ENCODE measurements at regions not wholly inside any gene's neighbourhood (a gene's known extent, or its start where the extent isn't known, plus 50 kb on each side); places are given as distances from the start of the nearest gene placed in this dataset.

GRCh38 chr4:166363198-166363597 lies 490.2 kb downstream of the TLL1 start:
- DNase-seq (ENCODE audit: low read depth in 2 of 2): no peak

DNA sequence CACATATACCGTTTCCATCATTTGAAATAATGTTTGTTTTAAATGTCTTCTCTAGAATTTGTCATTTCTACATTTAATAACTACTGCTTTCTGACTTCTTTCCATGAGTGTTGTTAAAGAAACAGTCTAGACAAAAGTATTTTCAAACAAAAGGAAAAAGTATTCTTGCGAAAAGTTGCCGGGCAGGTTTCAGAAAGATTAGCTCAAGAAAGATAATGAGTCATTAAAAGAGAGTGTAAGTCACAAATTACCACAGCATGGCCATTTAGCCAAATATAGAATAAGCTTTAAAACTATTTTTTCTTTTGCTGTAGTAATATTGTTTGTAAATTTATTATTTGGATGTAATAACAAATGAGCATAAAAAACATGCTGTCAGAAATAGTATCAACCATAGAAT lies 493.0 kb downstream of the TLL1 start:
- no peak for DNase-seq (ENCODE audit: low read depth in 2 of 2)

DNA sequence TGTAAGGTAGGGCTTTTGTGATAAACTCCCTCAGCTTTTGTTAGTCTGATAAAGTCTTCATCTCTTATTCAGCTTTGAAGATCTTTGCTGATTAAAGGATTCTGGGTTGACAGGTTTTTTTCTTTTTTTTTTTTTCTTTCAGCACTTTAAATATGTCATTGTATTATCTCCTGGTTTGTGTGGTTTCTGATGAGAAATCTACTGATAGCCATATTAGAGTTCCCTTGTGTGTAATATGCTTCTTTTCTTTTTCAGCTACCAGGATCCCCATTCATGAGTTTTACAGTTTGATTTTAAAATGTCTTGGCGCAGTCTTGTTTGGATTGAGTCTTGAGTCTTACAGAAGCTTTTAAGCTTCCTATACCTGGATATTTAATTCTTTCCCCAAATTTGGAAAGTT lies 504.5 kb downstream of the TLL1 start:
- no peak for DNase-seq (ENCODE audit: low read depth in 2 of 2)

DNA sequence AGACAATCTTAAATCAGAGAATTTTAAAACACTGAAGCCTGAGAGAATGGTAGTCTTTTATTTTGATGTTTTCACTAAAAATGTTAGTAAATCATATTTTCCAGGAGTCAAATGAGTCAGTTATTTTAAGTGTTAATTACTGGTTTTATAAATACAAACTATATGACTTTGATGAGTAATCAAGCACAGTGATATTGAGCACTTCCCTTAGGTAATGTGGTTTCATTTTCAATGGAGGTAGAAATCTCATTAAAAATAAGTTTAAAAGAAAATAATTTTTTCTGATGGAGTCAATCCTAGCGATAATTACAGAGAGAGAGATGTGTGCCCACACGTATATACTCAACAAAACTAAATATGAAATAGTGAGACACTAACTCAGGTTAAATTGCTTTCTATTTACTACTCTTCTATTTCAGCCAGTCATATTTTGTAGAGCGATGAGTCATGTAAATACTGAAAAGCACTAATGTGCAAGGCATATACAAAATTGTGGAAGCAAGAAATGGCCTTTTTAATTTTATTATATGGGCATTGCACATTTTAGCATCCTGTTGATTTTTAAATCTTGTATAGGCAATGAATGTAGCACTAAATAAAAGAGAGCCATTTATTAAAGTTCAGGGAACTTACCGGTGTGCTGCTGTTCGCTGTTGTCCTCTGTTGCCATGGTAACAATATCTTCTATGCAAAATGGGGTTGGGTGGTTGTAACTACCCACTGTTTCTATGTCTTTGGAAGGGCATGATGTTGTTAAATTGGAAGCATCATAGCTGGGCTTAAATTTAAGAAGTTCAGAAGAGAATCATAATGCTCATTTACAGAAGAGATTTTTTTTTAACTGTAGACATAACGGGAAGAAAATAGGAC lies 513.7 kb downstream of the TLL1 start:
- no peak for DNase-seq (ENCODE audit: low read depth in 2 of 2)

- DNase-seq (ENCODE audit: low read depth in 2 of 2): no peak
Measured at GRCh38 chr4:166391501-166391900, 518.5 kb downstream of the TLL1 start.

DNA sequence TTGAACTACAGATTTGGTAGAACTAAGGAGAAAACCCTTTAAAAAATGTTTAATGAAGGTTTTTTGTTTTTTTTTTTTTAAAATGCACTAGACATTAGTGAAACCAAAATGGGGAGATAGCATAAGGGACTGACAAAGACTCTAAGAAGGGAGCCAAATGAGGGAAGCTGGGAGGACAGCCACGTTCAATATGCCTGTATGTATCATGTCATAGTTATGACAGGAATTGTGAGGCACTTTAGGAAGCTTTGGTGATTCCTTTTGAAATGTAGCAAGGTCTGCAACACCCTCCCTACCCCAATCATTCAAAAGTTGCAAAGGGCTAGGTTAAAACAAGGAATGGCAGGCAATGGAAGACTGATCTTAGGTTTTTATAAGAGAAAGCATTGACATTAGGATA lies 526.0 kb downstream of the TLL1 start:
- no peak for DNase-seq (ENCODE audit: low read depth in 2 of 2)

DNA sequence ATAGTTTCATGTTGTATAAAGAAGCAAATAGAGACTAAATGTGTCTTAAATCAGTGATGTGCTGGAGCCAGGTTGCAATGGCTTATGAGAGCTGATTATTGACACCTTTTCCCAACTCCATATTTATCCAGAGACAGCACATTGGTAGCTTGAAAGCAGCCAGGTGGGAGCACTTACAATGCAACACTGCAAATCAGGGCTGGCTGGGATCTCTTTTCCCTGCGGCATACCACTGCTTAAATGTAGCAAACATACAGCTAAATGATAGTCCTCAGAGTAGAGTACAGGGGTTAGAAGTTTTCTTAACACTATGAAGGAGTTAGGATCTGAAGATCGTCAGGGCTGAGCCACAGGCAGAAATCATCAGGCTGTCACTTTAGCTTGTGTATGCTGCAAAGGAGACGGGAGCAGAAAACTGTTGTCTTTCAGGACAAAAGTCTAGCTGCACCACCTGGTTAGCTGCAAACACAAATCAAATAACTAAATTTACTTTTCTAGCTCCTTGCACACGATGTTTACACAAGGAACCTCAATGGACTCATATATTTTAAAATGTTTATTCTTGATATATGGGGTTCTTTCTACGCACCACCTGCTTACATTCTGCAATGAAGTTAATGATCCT lies 527.3 kb downstream of the TLL1 start:
- no peak for DNase-seq (ENCODE audit: low read depth in 2 of 2)

DNA sequence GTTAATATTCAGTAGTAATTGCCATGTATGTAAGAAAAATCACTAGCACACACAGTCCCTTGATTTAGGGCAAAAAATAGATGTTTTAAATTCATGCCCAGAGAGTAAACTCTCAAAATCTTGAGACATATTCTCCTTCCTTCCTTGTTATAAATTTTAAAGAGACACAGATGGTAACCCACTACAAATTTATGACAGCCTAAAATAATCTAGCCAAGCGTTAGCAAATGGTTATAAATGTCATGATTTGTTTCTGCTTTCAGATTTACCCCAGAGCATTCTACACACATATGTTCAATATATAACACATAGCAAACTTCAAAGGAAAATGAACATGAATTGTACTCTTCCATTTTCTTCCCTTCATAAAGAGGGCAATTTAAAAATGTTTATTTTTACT lies 540.3 kb downstream of the TLL1 start:
- no peak for DNase-seq (ENCODE audit: low read depth in 2 of 2)

DNA sequence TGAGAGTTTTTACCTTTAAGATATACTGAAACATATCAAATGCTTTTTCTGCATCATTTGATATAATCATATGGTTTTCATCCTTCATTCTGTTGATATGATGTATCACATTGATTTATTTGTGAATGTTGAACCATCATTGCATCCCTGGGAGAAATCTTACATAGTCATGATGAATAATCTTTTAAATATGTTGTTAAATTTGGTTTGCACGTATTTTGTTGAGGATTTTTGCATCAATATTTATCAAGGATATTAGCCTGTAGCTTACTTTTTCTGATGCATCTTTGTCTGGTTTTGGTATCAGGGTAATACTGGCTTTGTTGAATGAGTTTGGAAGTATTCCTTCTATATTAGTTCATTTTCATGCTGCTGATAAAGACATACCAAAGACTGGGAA lies 541.4 kb downstream of the TLL1 start:
- DNase-seq (ENCODE audit: low read depth in 2 of 2): no peak

DNA sequence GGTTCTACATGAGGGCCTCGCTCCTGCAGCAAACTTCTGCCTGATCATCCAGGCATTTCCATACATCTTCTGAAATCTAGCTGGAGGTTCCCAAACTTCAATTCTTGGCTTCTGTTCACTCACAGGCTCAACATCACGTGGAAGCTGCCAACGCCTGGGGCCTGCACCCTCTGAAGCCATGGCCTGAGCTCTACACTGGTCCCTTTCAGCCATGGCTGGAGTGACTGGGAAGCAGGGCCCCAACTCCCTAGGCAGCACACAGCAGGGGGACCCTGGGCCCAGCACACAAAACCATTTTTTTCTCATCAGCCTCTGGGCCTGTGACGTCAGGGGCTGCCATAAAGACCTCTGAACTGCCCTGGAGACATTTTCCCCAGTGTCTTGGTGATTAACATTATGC lies 542.7 kb downstream of the TLL1 start:
- no peak for DNase-seq (ENCODE audit: low read depth in 2 of 2)

DNA sequence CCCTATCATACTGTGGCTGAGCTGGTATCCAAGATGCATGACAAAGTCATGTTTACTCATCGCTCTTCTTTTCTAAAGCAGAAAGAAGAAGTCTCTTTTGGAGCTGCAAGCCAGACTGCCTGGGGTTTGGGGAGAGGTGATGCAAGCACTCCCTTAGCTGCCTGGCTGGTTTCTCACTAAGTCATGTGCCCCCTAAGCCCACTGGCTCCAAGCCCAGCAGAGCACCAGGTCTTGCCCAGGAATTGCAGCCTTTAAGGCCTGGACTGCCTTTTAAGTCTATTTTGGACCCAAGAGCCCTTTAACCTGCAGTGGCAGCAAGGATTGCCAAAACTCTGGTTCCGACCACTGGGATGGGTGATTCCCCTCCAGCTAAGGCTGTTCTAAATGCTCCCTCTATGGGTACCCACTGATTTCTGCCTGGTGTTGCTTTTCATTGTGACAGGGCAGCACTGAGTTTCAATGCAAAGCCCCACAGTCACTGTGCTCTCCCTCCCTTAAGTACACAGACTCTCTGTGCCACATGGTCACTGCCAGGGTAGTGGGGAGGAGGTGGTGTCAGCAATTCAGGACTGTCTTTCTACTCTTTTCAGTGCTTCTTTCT lies 548.6 kb downstream of the TLL1 start:
- no peak for DNase-seq (ENCODE audit: low read depth in 2 of 2)

GRCh38 chr4:166422475-166422874 lies 549.4 kb downstream of the TLL1 start:
- peak in 1 of 2 donors; percentile 18 for DNase-seq (ENCODE audit: low read depth in 2 of 2)

- DNase-seq (ENCODE audit: low read depth in 2 of 2): no peak
Measured at GRCh38 chr4:166426300-166426863, 553.3 kb downstream of the TLL1 start.

DNA sequence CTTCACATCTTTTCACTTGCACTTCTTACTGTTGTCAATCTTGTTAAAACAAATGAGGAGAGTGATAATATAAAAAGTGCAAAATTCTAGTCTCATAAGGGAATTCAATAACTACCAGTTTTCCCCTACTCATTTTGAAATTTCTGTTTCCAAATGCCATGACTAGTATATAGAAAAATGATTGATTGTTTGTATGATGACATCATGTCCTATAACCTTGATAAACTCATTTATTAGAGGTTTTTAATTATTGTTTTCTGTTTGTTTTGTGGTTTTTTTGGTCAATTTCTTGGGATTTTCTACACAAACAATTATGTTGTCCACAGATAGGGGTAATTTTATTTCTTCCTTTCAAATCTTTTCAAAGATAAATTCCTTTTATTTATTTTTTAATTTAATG lies 559.1 kb downstream of the TLL1 start:
- DNase-seq (ENCODE audit: low read depth in 2 of 2): no peak

DNA sequence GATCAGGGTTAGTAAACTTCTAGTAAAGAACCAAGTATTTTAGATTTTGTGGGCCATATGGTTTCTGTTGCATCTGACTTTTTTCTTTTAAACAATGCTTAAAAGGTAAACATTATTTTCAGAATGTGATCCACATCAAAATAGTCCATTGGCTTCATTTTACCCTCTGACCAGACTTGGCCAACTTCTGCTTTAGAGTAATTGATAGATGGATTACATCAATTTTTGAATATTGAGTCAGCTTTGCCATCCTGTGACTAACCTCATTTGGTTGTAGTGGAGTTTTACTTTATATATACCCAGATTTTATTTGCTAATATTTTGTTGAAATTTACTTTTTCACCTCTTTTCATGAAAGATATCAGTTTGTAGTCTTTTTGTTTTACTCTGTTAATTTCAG lies 559.8 kb downstream of the TLL1 start:
- no peak for DNase-seq (ENCODE audit: low read depth in 2 of 2)

DNA sequence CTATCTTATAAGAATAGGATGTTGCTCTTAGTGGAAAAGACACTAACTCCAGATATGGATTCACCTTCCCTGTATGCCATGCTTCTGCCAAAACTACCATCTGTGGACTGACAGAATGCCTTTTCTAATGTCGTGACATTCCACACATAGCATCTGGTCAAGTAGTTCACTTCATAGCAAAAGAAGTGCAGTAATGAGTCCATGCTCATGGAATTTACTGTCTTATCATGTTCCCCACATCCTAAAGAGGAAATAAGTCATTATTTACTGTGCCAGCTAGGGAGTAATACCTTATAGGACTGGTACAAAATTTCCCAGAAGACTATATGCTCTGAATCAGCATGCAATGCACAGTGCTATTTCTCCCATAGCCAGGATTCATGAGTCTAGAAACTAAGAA lies 562.4 kb downstream of the TLL1 start:
- DNase-seq (ENCODE audit: low read depth in 2 of 2): peak in 1 of 2 donors; percentile 10

DNA sequence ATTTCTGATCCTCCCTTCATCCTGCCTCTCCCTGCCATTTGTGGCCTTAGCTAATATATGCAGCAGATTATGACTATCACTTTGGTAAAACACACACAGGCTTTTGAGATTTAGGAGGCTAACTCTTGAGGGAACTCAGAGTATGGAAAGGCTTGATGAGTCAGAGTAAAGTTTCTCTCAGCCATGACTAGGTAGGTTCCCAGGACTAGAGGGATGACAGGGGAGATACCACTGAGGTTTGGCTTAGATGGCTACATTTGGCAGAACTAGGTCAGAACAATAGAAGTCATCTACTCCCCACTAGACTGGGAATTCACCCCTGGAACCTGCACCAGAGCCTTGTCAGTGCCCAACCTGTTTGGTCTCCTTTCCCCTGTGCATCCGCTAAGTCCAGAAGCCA lies 585.7 kb downstream of the TLL1 start:
- no peak for DNase-seq (ENCODE audit: low read depth in 2 of 2)

DNA sequence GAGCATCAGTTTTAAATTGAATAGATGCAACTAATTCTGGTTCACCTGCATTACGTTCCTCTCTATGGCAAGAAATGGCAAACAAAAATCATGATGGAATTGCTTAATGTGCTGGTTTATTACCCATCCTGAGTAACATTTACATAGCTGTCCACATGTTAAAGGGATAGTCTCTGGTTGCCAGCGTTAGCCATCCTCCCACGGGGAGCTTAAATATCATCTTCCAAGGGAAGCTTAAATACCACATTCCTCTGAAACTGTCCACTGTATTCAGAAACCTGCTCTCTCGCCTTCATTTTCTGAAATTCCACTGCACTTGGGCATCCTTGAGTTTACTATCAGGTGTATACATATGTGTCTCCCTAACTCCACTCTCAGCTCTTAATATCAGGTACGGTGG lies 586.6 kb downstream of the TLL1 start:
- DNase-seq (ENCODE audit: low read depth in 2 of 2): no peak

DNA sequence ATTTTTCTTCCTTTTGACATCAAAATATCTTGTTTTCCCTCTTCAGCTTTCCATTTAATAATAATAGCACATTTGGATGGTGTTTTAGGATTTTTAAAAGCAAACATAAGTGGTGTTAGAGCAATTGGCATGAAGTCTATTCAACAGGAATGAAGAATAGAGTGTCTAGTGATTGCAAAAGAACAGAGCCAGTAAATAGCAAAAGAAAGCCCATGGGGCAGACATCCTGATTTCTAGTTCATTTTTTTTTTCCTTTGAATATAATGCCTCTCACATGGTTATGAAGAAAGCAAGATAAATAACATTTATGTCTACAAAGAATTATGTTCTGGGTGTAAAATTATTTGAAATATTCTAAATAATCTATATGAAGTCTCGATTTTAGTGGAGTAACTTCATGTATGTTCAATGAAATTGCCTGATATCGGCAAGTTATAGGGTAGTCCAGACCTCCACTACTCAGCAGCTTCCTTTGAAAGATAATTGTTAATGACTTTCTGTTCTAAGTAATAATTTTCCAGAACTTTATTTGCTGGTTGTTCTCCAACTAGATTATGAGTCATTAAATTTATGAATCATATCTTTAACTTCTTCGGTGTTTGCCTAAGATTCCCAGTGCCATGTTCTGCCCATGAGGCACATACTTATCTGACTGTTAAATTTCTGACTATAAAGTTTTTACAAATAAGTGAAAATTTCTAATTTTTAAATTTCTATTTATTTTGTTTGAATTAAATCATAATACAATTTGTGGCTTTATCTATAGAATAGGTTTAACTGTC lies 587.9 kb downstream of the TLL1 start:
- no peak for DNase-seq (ENCODE audit: low read depth in 2 of 2)

DNA sequence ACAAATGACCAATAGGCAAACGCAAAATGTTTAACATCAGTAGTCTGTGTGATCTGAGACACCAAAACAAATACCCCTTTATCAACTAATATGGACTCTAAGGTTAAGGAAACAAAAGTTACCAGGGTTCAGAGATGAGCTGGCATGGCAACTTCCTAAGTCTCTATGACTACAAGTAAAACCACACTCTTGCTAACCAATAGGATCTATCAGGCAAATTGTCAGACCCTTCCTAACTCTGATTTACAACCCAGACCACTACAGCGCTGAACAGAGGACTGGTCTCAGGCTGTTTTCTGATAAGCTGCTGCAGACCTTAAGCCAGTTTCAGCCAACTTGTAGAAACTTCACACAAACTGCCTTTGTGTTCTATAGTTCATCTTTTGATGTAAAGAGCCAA lies 608.0 kb downstream of the TLL1 start:
- no peak for DNase-seq (ENCODE audit: low read depth in 2 of 2)

DNA sequence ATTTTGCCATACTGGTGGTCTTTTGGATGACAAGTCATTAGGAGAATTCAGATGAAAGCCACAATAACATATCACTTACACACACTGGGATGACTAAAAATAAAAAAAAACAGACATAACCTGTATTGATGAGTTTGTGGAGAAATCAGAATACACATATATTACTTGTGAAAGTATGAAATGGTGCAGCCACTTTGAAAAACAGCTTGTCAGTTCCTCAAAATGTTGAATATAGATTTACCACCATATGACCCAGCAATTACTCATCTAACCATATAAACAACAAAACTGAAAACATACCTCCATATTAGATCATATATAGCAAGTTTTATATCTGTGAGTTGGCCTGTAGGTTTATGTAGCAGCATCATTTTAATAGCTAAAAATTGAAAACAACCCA lies 608.7 kb downstream of the TLL1 start:
- DNase-seq (ENCODE audit: low read depth in 2 of 2): no peak

- DNase-seq (ENCODE audit: low read depth in 2 of 2): no peak
Measured at GRCh38 chr4:166482758-166483157, 609.7 kb downstream of the TLL1 start.
